Spleen (tissue), 7 donors: ENCODE measurements at regions not wholly inside any gene's neighbourhood (a gene's known extent, or its start where the extent isn't known, plus 50 kb on each side); places are given as distances from the start of the nearest gene placed in this dataset.

ENCODE experiments used
- POLR2A ChIP-seq, 3 donors: fragments of 450-650 bp; IDR thresholded peaks; one replicate each; pipeline ENCODE4 v1.5.1; 2017; ENCODE audit warnings: antibody characterized with exemption in 3 of 3, mild to moderate bottlenecking in 1 of 3
- POLR2AphosphoS5 ChIP-seq, 3 donors: sonication (generic); formaldehyde crosslinking; IDR thresholded peaks; one replicate each; pipeline ENCODE4 v1.5.1; 2017; ENCODE audit warnings: antibody characterized with exemption in 3 of 3
- TF ChIP-seq, protein P1 (sequence below), 11 experiments: fragments of 200-600 bp in 7 of 11; fragments of 450-650 bp in 4 of 11; sonication (generic) in 4 of 11; IDR thresholded peaks in 8 of 11; conservative IDR thresholded peaks in 3 of 11; 1 replicate in 7 of 11; 2 replicates in 4 of 11; pipeline versions ENCODE4 v1.4.0 to v1.8.0; 2016 to 2021; ENCODE audit warnings: antibody characterized with exemption in 11 of 11, inconsistent platforms in 4 of 11, mild to moderate bottlenecking in 1 of 11
- donor health status: DM: no; HTN: no; CAD: no; lungs with moderate emphysema.
- donor health status: DM: no; HTN: no; CAD: no.
- donor health status: DM: no; HTN: no; CAD: no.

DNA sequence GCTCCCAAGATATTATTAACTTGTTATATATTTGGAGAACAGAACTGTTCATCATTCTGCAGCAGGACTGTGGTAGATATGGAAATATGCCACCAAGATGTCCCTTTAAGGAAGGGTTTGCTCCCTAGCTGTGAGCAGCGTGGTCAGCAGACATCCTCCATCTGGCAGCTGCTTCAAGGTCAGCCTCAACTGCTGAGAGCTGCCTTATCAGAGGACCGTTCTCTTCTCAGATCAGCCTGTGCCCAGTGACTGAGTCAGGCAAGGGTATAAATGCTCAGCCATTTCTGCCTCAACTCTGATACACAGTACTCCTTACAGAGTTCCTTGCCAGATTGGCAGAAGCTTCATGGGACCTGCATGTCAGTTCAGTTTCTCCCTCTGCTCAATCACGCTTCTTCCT lies 63.4 kb upstream of the MAGEB2 start:
- TF ChIP-seq, protein P1, sequence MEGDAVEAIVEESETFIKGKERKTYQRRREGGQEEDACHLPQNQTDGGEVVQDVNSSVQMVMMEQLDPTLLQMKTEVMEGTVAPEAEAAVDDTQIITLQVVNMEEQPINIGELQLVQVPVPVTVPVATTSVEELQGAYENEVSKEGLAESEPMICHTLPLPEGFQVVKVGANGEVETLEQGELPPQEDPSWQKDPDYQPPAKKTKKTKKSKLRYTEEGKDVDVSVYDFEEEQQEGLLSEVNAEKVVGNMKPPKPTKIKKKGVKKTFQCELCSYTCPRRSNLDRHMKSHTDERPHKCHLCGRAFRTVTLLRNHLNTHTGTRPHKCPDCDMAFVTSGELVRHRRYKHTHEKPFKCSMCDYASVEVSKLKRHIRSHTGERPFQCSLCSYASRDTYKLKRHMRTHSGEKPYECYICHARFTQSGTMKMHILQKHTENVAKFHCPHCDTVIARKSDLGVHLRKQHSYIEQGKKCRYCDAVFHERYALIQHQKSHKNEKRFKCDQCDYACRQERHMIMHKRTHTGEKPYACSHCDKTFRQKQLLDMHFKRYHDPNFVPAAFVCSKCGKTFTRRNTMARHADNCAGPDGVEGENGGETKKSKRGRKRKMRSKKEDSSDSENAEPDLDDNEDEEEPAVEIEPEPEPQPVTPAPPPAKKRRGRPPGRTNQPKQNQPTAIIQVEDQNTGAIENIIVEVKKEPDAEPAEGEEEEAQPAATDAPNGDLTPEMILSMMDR (IDR thresholded peaks at IDR 0.05 in 8 of 11, conservative IDR thresholded peaks at IDR 0.05 in 3 of 11) = no peak
- TF ChIP-seq POLR2AphosphoS5 (IDR thresholded peaks at IDR 0.05) = no peak
- no peak for TF ChIP-seq POLR2A (IDR thresholded peaks at IDR 0.05)
